Ascending aorta (tissue), 2 donors: ENCODE measurements at regions not wholly inside any gene's neighbourhood (a gene's known extent, or its start where the extent isn't known, plus 50 kb on each side); places are given as distances from the start of the nearest gene placed in this dataset.

ENCODE experiments used
- DNase-seq, 2 donors: peaks; one replicate each; pipeline ENCODE4 v3.0.0-alpha.2; 2019; ENCODE audit warnings: low spot score in 2 of 2
- H3K27ac ChIP-seq, 2 donors: fragments of 200-600 bp; sonication (generic); one replicate each; pipeline ENCODE4 v1.5.1; 2016 to 2017; ENCODE audit warnings: mild to moderate bottlenecking in 1 of 2
- H3K27me3 ChIP-seq: fragments of 200-600 bp; sonication (generic); one replicate; pipeline ENCODE4 v1.5.1; 2017
- H3K36me3 ChIP-seq, 2 donors: fragments of 200-600 bp; sonication (generic); one replicate each; pipeline ENCODE4 v1.5.1; 2016
- H3K4me1 ChIP-seq, 2 donors: fragments of 200-600 bp; sonication (generic); one replicate each; pipeline ENCODE4 v1.5.1; 2016 to 2017; ENCODE audit warnings: mild to moderate bottlenecking in 1 of 2
- H3K4me3 ChIP-seq, 2 donors: fragments of 200-600 bp; sonication (generic); one replicate each; pipeline ENCODE4 v1.5.1; 2016 to 2017; ENCODE audit warnings: mild to moderate bottlenecking in 1 of 2
- H3K9me3 ChIP-seq, 2 donors: fragments of 200-600 bp; sonication (generic); one replicate each; pipeline ENCODE4 v1.5.1; 2016
- CTCF ChIP-seq, 3 experiments: fragments of 200-600 bp in 2 of 3; fragments of 450-650 bp in 1 of 3; sonication (generic) in 2 of 3; IDR thresholded peaks; one replicate each; pipeline ENCODE4 v1.5.1; 2016 to 2019; ENCODE audit warnings: antibody characterized with exemption in 3 of 3, mild to moderate bottlenecking in 1 of 3, moderate library complexity in 1 of 3
- intact Hi-C: fragments of 100-400 bp; cut with DNase I; formaldehyde crosslinking; loops from one replicate; pipeline ENCODE4 v1.15.1; 2023

- intact Hi-C loops = no loop called here
These were observed 1095.6 kb downstream of the MAT2B start for GRCh38 chr5:164600929-164601535.

GRCh38 chr5:164608507-164608906, 1103.1 kb downstream of the MAT2B start:
- Histone ChIP-seq H3K4me3 (no peak overlapping the region), H3K36me3 (no peaks in the 10 kb centered on the region), H3K4me1 (no peaks in the 10 kb centered on the region), H3K27ac (no peak overlapping the region), H3K9me3 (no peaks in the 10 kb centered on the region), H3K27me3 (no peaks in the 10 kb centered on the region)
- DNase-seq = no peak
- TF ChIP-seq CTCF (IDR thresholded peaks at IDR 0.05) = no peak
- intact Hi-C loops = no loop called here

More at GRCh38 chr5:164600929-164601535, 1095.6 kb downstream of the MAT2B start:
- Histone ChIP-seq H3K4me3 (no peak overlapping the region), H3K27ac (no peak overlapping the region), H3K4me1 (no peaks in the 10 kb centered on the region), H3K9me3 (no peaks in the 10 kb centered on the region), H3K36me3 (no peaks in the 10 kb centered on the region), H3K27me3 (no peaks in the 10 kb centered on the region)
- TF ChIP-seq CTCF (IDR thresholded peaks at IDR 0.05) = no peak
- no peak for DNase-seq

- H3K9me3 ChIP-seq = no peaks in the 10 kb centered on the region
- DNase-seq = no peak
- H3K4me1 ChIP-seq = no peaks in the 10 kb centered on the region
- no peaks in the 10 kb centered on the region for H3K36me3 ChIP-seq
- TF ChIP-seq CTCF (IDR thresholded peaks at IDR 0.05) = no peak
- H3K27me3 ChIP-seq = no peaks in the 10 kb centered on the region
- H3K27ac ChIP-seq = no peak overlapping the region
- H3K4me3 ChIP-seq = no peak overlapping the region
- intact Hi-C loops = no loop called here
These were observed 1105.0 kb downstream of the MAT2B start for GRCh38 chr5:164610374-164610773.

GRCh38 chr5:164614707-164615106, 1109.3 kb downstream of the MAT2B start:
- Histone ChIP-seq H3K27ac (no peak overlapping the region), H3K27me3 (no peaks in the 10 kb centered on the region), H3K36me3 (no peaks in the 10 kb centered on the region), H3K4me1 (no peaks in the 10 kb centered on the region), H3K9me3 (no peaks in the 10 kb centered on the region), H3K4me3 (no peak overlapping the region)
- DNase-seq = no peak
- intact Hi-C loops = no loop called here
- no peak for TF ChIP-seq CTCF (IDR thresholded peaks at IDR 0.05)

- Histone ChIP-seq H3K27ac (no peak overlapping the region), H3K27me3 (no peaks in the 10 kb centered on the region), H3K9me3 (no peaks in the 10 kb centered on the region), H3K36me3 (no peaks in the 10 kb centered on the region), H3K4me1 (no peaks in the 10 kb centered on the region), H3K4me3 (no peak overlapping the region)
- DNase-seq = no peak
- TF ChIP-seq CTCF (IDR thresholded peaks at IDR 0.05) = no peak
- intact Hi-C loops = no loop called here
These were observed 1111.9 kb downstream of the MAT2B start for GRCh38 chr5:164617290-164617689.

GRCh38 chr5:164627021-164627420, 1121.6 kb downstream of the MAT2B start:
- Histone ChIP-seq H3K36me3 (no peaks in the 10 kb centered on the region), H3K4me1 (no peaks in the 10 kb centered on the region)
- DNase-seq = no peak

More at GRCh38 chr5:164627021-164627420, 1121.6 kb downstream of the MAT2B start:
- Histone ChIP-seq H3K9me3 (no peaks in the 10 kb centered on the region), H3K27me3 (no peaks in the 10 kb centered on the region), H3K4me3 (no peak overlapping the region), H3K27ac (no peak overlapping the region)
- intact Hi-C loops = no loop called here
- TF ChIP-seq CTCF (IDR thresholded peaks at IDR 0.05) = no peak
